ENCODE measurements at regions not wholly inside any gene's neighbourhood (a gene's known extent, or its start where the extent isn't known, plus 50 kb on each side); places are given as distances from the start of the nearest gene placed in this dataset.

DNA sequence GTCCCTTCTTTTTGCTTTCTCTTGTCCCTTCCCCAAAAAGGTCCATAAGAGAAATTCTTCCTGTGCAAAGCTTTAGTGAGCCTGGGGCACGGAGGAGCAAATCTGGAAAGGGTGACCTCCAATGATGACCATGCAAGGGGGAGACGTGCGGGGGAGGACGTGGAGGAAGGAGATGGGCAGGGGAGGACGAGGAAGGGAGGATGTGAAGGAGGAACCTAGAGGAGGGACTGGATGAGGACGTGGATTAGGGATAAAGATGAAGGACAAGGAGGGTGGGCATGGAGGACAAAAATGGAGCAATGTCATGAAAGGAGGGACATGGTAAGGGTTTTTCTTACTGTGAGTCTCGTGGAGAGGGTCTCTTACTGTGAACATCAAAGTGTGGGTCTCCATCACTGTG, 139.5 kb downstream of the ERMARD start:
- peaks cover 18 to 19% of the 10 kb centered on the region in 2 experiments; a peak in 3 of 4 replicates for H3K9me3 ChIP-seq (ENCODE audit: insufficient read depth in 2 of 2, low read depth in 1 of 2, low read length in 1 of 2)
- no peak overlapping the region for H3K4me3 ChIP-seq (ENCODE audit: extremely low read depth in 1 of 4, insufficient read depth in 2 of 4, low read depth in 3 of 4, low read length in 4 of 4)
- peaks cover 2% of the 10 kb centered on the region; the same call in 1 of the 2 replicates for H3K23me2 ChIP-seq (ENCODE audit: low read depth, low read length)
- POLR2A ChIA-PET (ENCODE audit: partially characterized antibody): no interaction called here
- H3K4me2 ChIP-seq (ENCODE audit: insufficient read depth in 1 of 2, low read depth in 2 of 2, low read length in 2 of 2): no peak overlapping the region
- no peaks in the 10 kb centered on the region for H3K79me2 ChIP-seq (ENCODE audit: control insufficient read depth in 1 of 2, insufficient read depth in 2 of 2, low read length in 2 of 2)
- H3K18ac ChIP-seq (ENCODE audit: extremely low read depth, low read length): no peak overlapping the region
- WGBS, 2 experiments (ENCODE audit: extremely low coverage in 1 of 2, insufficient coverage in 1 of 2, insufficient read length in 1 of 2, insufficient replicate concordance in 2 of 2, low coverage in 1 of 2, low lambda C conversion rate in 2 of 2, missing lambda C conversion rate in 1 of 2): 92% methylated on average over 7 of the region's 7 CpGs; no CpG with 5 or more reads in 1 of the 2 experiments
- no peak overlapping the region for H4K5ac ChIP-seq (ENCODE audit: insufficient read length, low read depth, low read length)
- CTCF ChIA-PET (ENCODE audit: partially characterized antibody): interaction anchor here (0.8 kb wide), 1 partner anchor 20 kb away, joined by 3 read pairs; no protein-coding TSS in a partner anchor
- H2BK15ac ChIP-seq (ENCODE audit: low read length): no peak overlapping the region
- no peak for FAIRE-seq
- no peak overlapping the region for H3K27ac ChIP-seq (ENCODE audit: low read depth, low read length)
- no peaks in the 10 kb centered on the region for H4K20me1 ChIP-seq (replicated peaks in 1 of 2; ENCODE audit: control insufficient read depth in 1 of 2, insufficient read depth in 2 of 2, low read length in 2 of 2)
- H2AFZ ChIP-seq (ENCODE audit: low read length): no peak overlapping the region
- H3K79me1 ChIP-seq (ENCODE audit: low read depth, low read length): no peaks in the 10 kb centered on the region
- H3K23ac ChIP-seq (ENCODE audit: insufficient read length): no peak overlapping the region
- H2BK12ac ChIP-seq (ENCODE audit: low read depth, low read length): no peak overlapping the region
- no peak overlapping the region for H3K14ac ChIP-seq (ENCODE audit: insufficient read length)
- H3K4me1 ChIP-seq (replicated peaks in 1 of 4; ENCODE audit: control insufficient read depth in 3 of 4, insufficient read depth in 4 of 4, low read length in 3 of 4): no peaks in the 10 kb centered on the region
- H4K8ac ChIP-seq (ENCODE audit: extremely low read depth, insufficient read depth, low read length): no peak overlapping the region
- no peak overlapping the region for H2BK20ac ChIP-seq (ENCODE audit: low read length)
- no peak overlapping the region for H2BK120ac ChIP-seq (replicated peaks; ENCODE audit: low read depth, low read length)
- no peak overlapping the region for H3K4ac ChIP-seq (replicated peaks; ENCODE audit: insufficient read length, low read depth, low read length)
- DNase-seq (ENCODE audit: low read depth in 1 of 2, low spot score in 2 of 2): no peak
- H4K91ac ChIP-seq (replicated peaks; ENCODE audit: insufficient read length, low read length): no peak overlapping the region
- H2BK5ac ChIP-seq (ENCODE audit: low read depth, low read length): no peak overlapping the region
- H3K9ac ChIP-seq (replicated peaks in 1 of 4; ENCODE audit: extremely low read depth in 1 of 4, low read depth in 3 of 4, low read length in 3 of 4): no peak overlapping the region
- H2AK5ac ChIP-seq (ENCODE audit: low read depth, low read length): no peak overlapping the region
- no peak overlapping the region for H3K56ac ChIP-seq (replicated peaks; ENCODE audit: insufficient read length, low read depth, low read length)
- no peaks in the 10 kb centered on the region for H3K36me3 ChIP-seq (ENCODE audit: control insufficient read depth in 2 of 4, insufficient read depth in 4 of 4, low read length in 3 of 4)
- H3K27me3 ChIP-seq (replicated peaks in 1 of 4; ENCODE audit: control insufficient read depth in 3 of 4, extremely low read depth in 1 of 4, insufficient read depth in 3 of 4, low read length in 3 of 4): no peaks in the 10 kb centered on the region
- TF ChIP-seq CHD1 (IDR thresholded peaks at IDR 0.05; ENCODE audit: low read depth, low read length): no peak
- TF ChIP-seq FOSL1 (IDR thresholded peaks at IDR 0.05; ENCODE audit: insufficient read depth, low read depth, low read length): no peak
- TF ChIP-seq TAF1 (IDR thresholded peaks at IDR 0.05; ENCODE audit: low read depth, low read length): no peak
- TF ChIP-seq, protein P1, sequence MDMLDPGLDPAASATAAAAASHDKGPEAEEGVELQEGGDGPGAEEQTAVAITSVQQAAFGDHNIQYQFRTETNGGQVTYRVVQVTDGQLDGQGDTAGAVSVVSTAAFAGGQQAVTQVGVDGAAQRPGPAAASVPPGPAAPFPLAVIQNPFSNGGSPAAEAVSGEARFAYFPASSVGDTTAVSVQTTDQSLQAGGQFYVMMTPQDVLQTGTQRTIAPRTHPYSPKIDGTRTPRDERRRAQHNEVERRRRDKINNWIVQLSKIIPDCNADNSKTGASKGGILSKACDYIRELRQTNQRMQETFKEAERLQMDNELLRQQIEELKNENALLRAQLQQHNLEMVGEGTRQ (IDR thresholded peaks at IDR 0.05; ENCODE audit: low read length): no peak
- no peak for TF ChIP-seq ZNF274 (IDR thresholded peaks at IDR 0.05; ENCODE audit: borderline replicate concordance, extremely low read depth, low read length)
- TF ChIP-seq RBBP5 (IDR thresholded peaks at IDR 0.05; ENCODE audit: borderline replicate concordance, low read depth, low read length): no peak
- no peak for TF ChIP-seq CTCF (IDR thresholded peaks at IDR 0.05; ENCODE audit: control extremely low read depth in 1 of 3, insufficient read depth in 1 of 3, low read depth in 1 of 3, low read length in 3 of 3)
- TF ChIP-seq SRF (IDR thresholded peaks at IDR 0.05; ENCODE audit: low read depth, low read length): no peak
- TF ChIP-seq ATF2 (IDR thresholded peaks at IDR 0.05; ENCODE audit: low read length): no peak

All from H1 (cell line).